ENCODE measurements at regions not wholly inside any gene's neighbourhood (a gene's known extent, or its start where the extent isn't known, plus 50 kb on each side); places are given as distances from the start of the nearest gene placed in this dataset.

DNA sequence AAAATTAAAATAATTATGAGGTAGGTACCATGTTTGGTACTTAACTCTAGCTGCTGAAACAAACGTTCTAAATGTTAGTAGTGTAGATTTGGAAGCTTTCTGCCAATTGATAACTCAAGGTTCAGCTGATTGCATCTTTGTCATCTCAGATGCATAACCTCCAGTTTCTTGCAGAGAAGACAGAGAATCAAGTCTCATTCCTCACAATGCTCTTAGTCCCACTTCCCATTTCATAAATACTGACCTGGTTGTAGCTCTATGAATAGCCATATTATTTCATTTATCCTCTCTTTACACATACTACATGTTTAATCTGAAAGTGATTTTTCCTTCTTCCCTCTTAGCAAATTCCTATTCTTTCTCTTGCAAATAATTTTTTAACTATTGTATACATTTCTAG is 178.5 kb upstream of the SETBP1 start:
- Histone ChIP-seq H3K9me3 (ENCODE audit: insufficient read depth, low read length) (no peaks in the 10 kb centered on the region), H3K4me2 (ENCODE audit: low read depth, low read length, poor library complexity, severe bottlenecking) (no peak overlapping the region), H3K4me3 (ENCODE audit: insufficient read depth, low read length, poor library complexity, severe bottlenecking) (no peak overlapping the region), H2AFZ (ENCODE audit: low read depth, low read length, severe bottlenecking) (no peak overlapping the region), H3K27ac (ENCODE audit: low read depth, low read length) (no peak overlapping the region), H3K9ac (ENCODE audit: low read length) (no peak overlapping the region), H3F3A (ENCODE audit: insufficient read depth) (no peaks in the 10 kb centered on the region), H3K27me3 (ENCODE audit: low read length) (no peaks in the 10 kb centered on the region), H3K79me2 (ENCODE audit: insufficient read depth, low read length) (no peaks in the 10 kb centered on the region), H4K20me1 (ENCODE audit: low read depth, low read length) (no peaks in the 10 kb centered on the region), H3K9me2 (replicated peaks; ENCODE audit: insufficient read depth, low read length) (no peaks in the 10 kb centered on the region), H3K36me3 (ENCODE audit: low read length) (no peaks in the 10 kb centered on the region)
- TF ChIP-seq EZH2phosphoT487 (conservative IDR thresholded peaks at IDR 0.05; ENCODE audit: low read length) = no peak
- TF ChIP-seq, protein P1, sequence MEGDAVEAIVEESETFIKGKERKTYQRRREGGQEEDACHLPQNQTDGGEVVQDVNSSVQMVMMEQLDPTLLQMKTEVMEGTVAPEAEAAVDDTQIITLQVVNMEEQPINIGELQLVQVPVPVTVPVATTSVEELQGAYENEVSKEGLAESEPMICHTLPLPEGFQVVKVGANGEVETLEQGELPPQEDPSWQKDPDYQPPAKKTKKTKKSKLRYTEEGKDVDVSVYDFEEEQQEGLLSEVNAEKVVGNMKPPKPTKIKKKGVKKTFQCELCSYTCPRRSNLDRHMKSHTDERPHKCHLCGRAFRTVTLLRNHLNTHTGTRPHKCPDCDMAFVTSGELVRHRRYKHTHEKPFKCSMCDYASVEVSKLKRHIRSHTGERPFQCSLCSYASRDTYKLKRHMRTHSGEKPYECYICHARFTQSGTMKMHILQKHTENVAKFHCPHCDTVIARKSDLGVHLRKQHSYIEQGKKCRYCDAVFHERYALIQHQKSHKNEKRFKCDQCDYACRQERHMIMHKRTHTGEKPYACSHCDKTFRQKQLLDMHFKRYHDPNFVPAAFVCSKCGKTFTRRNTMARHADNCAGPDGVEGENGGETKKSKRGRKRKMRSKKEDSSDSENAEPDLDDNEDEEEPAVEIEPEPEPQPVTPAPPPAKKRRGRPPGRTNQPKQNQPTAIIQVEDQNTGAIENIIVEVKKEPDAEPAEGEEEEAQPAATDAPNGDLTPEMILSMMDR (IDR thresholded peaks at IDR 0.05; ENCODE audit: insufficient read depth, low read length, poor library complexity, severe bottlenecking) = no peak

DNA sequence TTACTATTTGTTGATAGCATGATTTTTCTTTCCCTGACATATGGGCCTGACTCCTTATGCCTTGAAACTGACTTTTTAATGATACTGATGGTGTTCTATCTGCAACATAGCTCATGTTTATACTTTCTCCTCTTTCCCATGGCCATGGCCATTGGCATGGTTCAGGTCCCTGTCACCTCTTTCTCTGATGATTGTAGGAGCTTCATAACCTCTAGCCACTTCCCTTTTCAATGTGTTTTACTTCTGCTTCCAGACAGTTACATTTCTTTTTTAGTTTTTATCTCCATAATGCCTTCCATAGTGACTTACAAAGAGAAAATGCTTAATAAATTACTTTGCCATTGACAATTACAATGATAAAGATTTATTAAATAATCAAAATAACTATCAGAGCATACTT is 177.9 kb upstream of the SETBP1 start:
- Histone ChIP-seq H3K9ac (ENCODE audit: low read length) (no peak overlapping the region), H3K36me3 (ENCODE audit: low read length) (no peaks in the 10 kb centered on the region)

DNA sequence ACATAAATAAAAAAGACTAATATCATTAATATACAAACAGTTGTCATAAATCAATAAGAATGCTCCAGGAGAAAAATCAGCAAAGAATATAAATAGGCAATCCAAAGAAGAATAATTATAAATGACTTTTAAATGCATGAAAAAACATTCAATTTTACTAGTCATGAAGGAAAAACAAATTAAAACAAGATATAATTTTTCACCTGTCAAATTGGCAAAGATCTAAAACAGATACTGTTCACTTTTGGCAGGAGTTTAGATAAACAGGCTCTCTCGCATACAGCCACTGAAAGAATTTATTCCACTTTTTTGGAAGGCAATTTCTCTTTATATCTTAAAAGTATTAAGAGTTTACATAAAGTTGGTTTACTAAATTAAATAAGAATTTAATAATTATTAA is 176.8 kb upstream of the SETBP1 start:
- no peak for TF ChIP-seq EZH2phosphoT487 (conservative IDR thresholded peaks at IDR 0.05; ENCODE audit: low read length)
- TF ChIP-seq, protein P1 (IDR thresholded peaks at IDR 0.05; ENCODE audit: insufficient read depth, low read length, poor library complexity, severe bottlenecking) = no peak
- H3K36me3 ChIP-seq (ENCODE audit: low read length) = no peaks in the 10 kb centered on the region
- no peak overlapping the region for H2AFZ ChIP-seq (ENCODE audit: low read depth, low read length, severe bottlenecking)
- H3K4me3 ChIP-seq (ENCODE audit: insufficient read depth, low read length, poor library complexity, severe bottlenecking) = no peak overlapping the region
- no peaks in the 10 kb centered on the region for H3K27me3 ChIP-seq (ENCODE audit: low read length)
- H3K79me2 ChIP-seq (ENCODE audit: insufficient read depth, low read length) = no peaks in the 10 kb centered on the region
- no peaks in the 10 kb centered on the region for H3K9me3 ChIP-seq (ENCODE audit: insufficient read depth, low read length)
- H3F3A ChIP-seq (ENCODE audit: insufficient read depth) = no peaks in the 10 kb centered on the region
- H3K4me2 ChIP-seq (ENCODE audit: low read depth, low read length, poor library complexity, severe bottlenecking) = no peak overlapping the region
- H3K9ac ChIP-seq (ENCODE audit: low read length) = no peak overlapping the region
- H4K20me1 ChIP-seq (ENCODE audit: low read depth, low read length) = no peaks in the 10 kb centered on the region
- H3K9me2 ChIP-seq (replicated peaks; ENCODE audit: insufficient read depth, low read length) = no peaks in the 10 kb centered on the region
- no peak overlapping the region for H3K27ac ChIP-seq (ENCODE audit: low read depth, low read length)

More for the DNA sequence above, 177.9 kb upstream of the SETBP1 start:
- H3K27ac ChIP-seq (ENCODE audit: low read depth, low read length) = no peak overlapping the region
- no peak overlapping the region for H3K4me2 ChIP-seq (ENCODE audit: low read depth, low read length, poor library complexity, severe bottlenecking)
- no peaks in the 10 kb centered on the region for H3K79me2 ChIP-seq (ENCODE audit: insufficient read depth, low read length)
- no peaks in the 10 kb centered on the region for H3F3A ChIP-seq (ENCODE audit: insufficient read depth)
- no peaks in the 10 kb centered on the region for H4K20me1 ChIP-seq (ENCODE audit: low read depth, low read length)
- no peaks in the 10 kb centered on the region for H3K27me3 ChIP-seq (ENCODE audit: low read length)
- H3K9me2 ChIP-seq (replicated peaks; ENCODE audit: insufficient read depth, low read length) = no peaks in the 10 kb centered on the region
- TF ChIP-seq, protein P1 (IDR thresholded peaks at IDR 0.05; ENCODE audit: insufficient read depth, low read length, poor library complexity, severe bottlenecking) = no peak
- no peak for TF ChIP-seq EZH2phosphoT487 (conservative IDR thresholded peaks at IDR 0.05; ENCODE audit: low read length)
- H2AFZ ChIP-seq (ENCODE audit: low read depth, low read length, severe bottlenecking) = no peak overlapping the region
- H3K4me3 ChIP-seq (ENCODE audit: insufficient read depth, low read length, poor library complexity, severe bottlenecking) = no peak overlapping the region
- no peaks in the 10 kb centered on the region for H3K9me3 ChIP-seq (ENCODE audit: insufficient read depth, low read length)

Measured in SU-DHL-6 (cell line).